ENCODE measurements at regions not wholly inside any gene's neighbourhood (a gene's known extent, or its start where the extent isn't known, plus 50 kb on each side); places are given as distances from the start of the nearest gene placed in this dataset.

DNA sequence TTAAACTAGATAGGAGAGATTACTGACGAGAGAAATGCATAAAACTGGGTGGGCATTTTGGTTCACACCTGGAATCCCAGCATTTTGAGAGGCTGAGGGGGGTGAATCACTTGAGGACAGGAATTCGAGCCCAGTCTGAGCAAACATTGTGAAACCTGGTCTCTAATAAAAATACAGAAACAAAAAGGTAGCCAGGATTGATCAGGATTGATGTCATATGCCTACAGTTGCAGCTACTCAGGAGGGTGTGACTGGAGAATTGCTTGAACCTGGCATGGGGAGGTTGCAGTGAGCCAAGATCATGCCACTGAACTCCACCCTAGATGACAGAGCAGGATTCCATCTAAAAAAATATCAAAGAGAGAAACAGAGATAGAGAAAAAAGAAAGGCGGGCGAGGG is 751.7 kb upstream of the AMELY start:
- TF ChIP-seq POLR2A (IDR thresholded peaks at IDR 0.05) (no peak), EP300 (IDR thresholded peaks at IDR 0.05; ENCODE audit: low read depth) (no peak)
- TF ChIP-seq, protein P1, sequence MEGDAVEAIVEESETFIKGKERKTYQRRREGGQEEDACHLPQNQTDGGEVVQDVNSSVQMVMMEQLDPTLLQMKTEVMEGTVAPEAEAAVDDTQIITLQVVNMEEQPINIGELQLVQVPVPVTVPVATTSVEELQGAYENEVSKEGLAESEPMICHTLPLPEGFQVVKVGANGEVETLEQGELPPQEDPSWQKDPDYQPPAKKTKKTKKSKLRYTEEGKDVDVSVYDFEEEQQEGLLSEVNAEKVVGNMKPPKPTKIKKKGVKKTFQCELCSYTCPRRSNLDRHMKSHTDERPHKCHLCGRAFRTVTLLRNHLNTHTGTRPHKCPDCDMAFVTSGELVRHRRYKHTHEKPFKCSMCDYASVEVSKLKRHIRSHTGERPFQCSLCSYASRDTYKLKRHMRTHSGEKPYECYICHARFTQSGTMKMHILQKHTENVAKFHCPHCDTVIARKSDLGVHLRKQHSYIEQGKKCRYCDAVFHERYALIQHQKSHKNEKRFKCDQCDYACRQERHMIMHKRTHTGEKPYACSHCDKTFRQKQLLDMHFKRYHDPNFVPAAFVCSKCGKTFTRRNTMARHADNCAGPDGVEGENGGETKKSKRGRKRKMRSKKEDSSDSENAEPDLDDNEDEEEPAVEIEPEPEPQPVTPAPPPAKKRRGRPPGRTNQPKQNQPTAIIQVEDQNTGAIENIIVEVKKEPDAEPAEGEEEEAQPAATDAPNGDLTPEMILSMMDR (IDR thresholded peaks at IDR 0.05) = no peak

Data from transverse colon (tissue), 3 donors.